Fibroblast of lung (primary cell): ENCODE measurements at regions not wholly inside any gene's neighbourhood (a gene's known extent, or its start where the extent isn't known, plus 50 kb on each side); places are given as distances from the start of the nearest gene placed in this dataset.

Experiments
- EZH2 ChIP-seq: IDR thresholded peaks from 2 replicates; pipeline ENCODE4 v1.5.1; 2012; ENCODE audit warnings: low read length, control low read depth, mild to moderate bottlenecking; ENCODE audit errors: missing control alignments
- TF ChIP-seq, protein P1 (sequence below), 2 donors: IDR thresholded peaks in 1 of 2; conservative IDR thresholded peaks in 1 of 2; 1 replicate in 1 of 2; 2 replicates in 1 of 2; pipeline ENCODE4 v1.5.1; 2011 to 2012; ENCODE audit warnings: low read length in 2 of 2, control low read depth in 1 of 2, inconsistent platforms in 1 of 2, low read depth in 1 of 2, mild to moderate bottlenecking in 1 of 2

DNA sequence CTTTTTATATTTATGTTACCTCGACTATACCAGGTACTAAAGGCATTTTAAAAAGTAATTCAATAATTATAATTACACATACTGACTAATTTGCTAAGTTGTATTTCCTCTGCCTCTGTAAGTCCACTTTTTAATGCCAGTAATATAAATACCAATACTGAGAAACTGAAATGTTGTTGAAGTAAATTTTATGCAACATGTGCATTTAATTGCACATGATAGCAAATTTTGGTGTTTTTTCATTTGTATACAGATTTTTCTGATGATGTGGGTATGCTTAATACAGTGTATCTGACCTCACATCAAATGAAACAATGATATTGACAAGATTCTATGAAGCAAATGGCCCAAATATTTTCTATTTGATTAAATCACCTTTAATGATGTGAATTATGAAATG, 1531.6 kb downstream of the KCNT2 start:
- TF ChIP-seq, protein P1, sequence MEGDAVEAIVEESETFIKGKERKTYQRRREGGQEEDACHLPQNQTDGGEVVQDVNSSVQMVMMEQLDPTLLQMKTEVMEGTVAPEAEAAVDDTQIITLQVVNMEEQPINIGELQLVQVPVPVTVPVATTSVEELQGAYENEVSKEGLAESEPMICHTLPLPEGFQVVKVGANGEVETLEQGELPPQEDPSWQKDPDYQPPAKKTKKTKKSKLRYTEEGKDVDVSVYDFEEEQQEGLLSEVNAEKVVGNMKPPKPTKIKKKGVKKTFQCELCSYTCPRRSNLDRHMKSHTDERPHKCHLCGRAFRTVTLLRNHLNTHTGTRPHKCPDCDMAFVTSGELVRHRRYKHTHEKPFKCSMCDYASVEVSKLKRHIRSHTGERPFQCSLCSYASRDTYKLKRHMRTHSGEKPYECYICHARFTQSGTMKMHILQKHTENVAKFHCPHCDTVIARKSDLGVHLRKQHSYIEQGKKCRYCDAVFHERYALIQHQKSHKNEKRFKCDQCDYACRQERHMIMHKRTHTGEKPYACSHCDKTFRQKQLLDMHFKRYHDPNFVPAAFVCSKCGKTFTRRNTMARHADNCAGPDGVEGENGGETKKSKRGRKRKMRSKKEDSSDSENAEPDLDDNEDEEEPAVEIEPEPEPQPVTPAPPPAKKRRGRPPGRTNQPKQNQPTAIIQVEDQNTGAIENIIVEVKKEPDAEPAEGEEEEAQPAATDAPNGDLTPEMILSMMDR (conservative IDR thresholded peaks at IDR 0.05 in 1 of 2, IDR thresholded peaks at IDR 0.05 in 1 of 2; ENCODE audit: low read depth in 1 of 2, low read length in 2 of 2), result no peak
- TF ChIP-seq EZH2, result no peak
